H1 (cell line): ENCODE measurements at regions not wholly inside any gene's neighbourhood (a gene's known extent, or its start where the extent isn't known, plus 50 kb on each side); places are given as distances from the start of the nearest gene placed in this dataset.

ENCODE experiments used
- CTCF ChIA-PET: fragments of 300-600 bp; sonication (Branson Sonifier 250); formaldehyde crosslinking; loops from one replicate; lab custom pipeline; 2021; ENCODE audit not compliant: partially characterized antibody; lab: Charles Lee
- POLR2A ChIA-PET: fragments of 300-600 bp; sonication (Branson Sonifier 250); formaldehyde crosslinking; loops from one replicate; lab custom pipeline; 2021; ENCODE audit warnings: inconsistent platforms; ENCODE audit not compliant: partially characterized antibody; lab: Charles Lee
- DNase-seq, 2 experiments: peaks; one replicate each; pipeline versions ENCODE4 v3.0.0 to v3.0.0-alpha.2; 2010 to 2022; ENCODE audit warnings: low spot score in 2 of 2, low read depth in 1 of 2, mixed read lengths in 1 of 2
- FAIRE-seq: peaks from 2 replicates; lab custom pipeline; 2011; peaks lifted over from hg19 to GRCh38; lab: Jason Lieb, UNC
- H2AFZ ChIP-seq: 2 replicates; pipeline ENCODE4 v1.8.1; 2012; ENCODE audit warnings: low read length, inconsistent platforms
- H2AK5ac ChIP-seq: 2 replicates; pipeline ENCODE4 v1.6.1; 2013; ENCODE audit warnings: low read depth, low read length
- H2BK120ac ChIP-seq: replicated peaks from 2 replicates; pipeline ENCODE3; 2013; ENCODE audit warnings: low read depth, low read length, inconsistent platforms
- H2BK12ac ChIP-seq: 2 replicates; pipeline ENCODE4 v1.6.1; 2013; ENCODE audit warnings: low read depth, low read length
- H2BK15ac ChIP-seq: 2 replicates; pipeline ENCODE4 v1.6.1; 2013; ENCODE audit warnings: low read length
- H2BK20ac ChIP-seq: 2 replicates; pipeline ENCODE4 v1.6.1; 2013; ENCODE audit warnings: low read length
- H2BK5ac ChIP-seq: 2 replicates; pipeline ENCODE4 v1.6.1; 2013; ENCODE audit warnings: low read depth, low read length
- H3K14ac ChIP-seq: 2 replicates; pipeline ENCODE4 v1.6.1; 2013; ENCODE audit warnings: inconsistent platforms; ENCODE audit not compliant: insufficient read length
- H3K18ac ChIP-seq: 2 replicates; pipeline ENCODE4 v1.6.1; 2013; ENCODE audit warnings: low read length; ENCODE audit errors: extremely low read depth
- H3K23ac ChIP-seq: 2 replicates; pipeline ENCODE4 v1.6.1; 2013; ENCODE audit warnings: inconsistent platforms; ENCODE audit not compliant: insufficient read length
- H3K23me2 ChIP-seq: 2 replicates; pipeline ENCODE4 v1.6.1; 2013; ENCODE audit warnings: low read depth, low read length
- H3K27ac ChIP-seq: 2 replicates; pipeline ENCODE4 v1.6.1; 2011; ENCODE audit warnings: low read depth, low read length, inconsistent platforms
- H3K27me3 ChIP-seq, 4 experiments: replicated peaks in 1 of 4; 1 replicate in 1 of 4; 2 replicates in 3 of 4; pipeline versions ENCODE4 v1.6.1 to v1.8.1; 2011 to 2013; ENCODE audit warnings: low read length in 3 of 4, mild to moderate bottlenecking in 3 of 4, inconsistent platforms in 2 of 4, mixed read lengths in 2 of 4, moderate library complexity in 1 of 4; ENCODE audit not compliant: control insufficient read depth in 3 of 4, insufficient read depth in 3 of 4; ENCODE audit errors: extremely low read depth in 1 of 4
- H3K36me3 ChIP-seq, 4 experiments: 2 replicates each; pipeline versions ENCODE4 v1.6.1 to v1.8.1; 2011 to 2013; ENCODE audit warnings: mild to moderate bottlenecking in 4 of 4, low read length in 3 of 4, moderate library complexity in 2 of 4, control low read depth in 1 of 4, inconsistent platforms in 1 of 4; ENCODE audit not compliant: insufficient read depth in 4 of 4, control insufficient read depth in 2 of 4
- H3K4ac ChIP-seq: replicated peaks from 2 replicates; pipeline ENCODE3; 2013; ENCODE audit warnings: low read length, low read depth, mixed read lengths, inconsistent platforms; ENCODE audit not compliant: insufficient read length
- H3K4me1 ChIP-seq, 4 experiments: replicated peaks in 1 of 4; 1 replicate in 1 of 4; 2 replicates in 3 of 4; pipeline versions ENCODE4 v1.6.1 to v1.8.1; 2011 to 2013; ENCODE audit warnings: low read length in 3 of 4, inconsistent platforms in 2 of 4, mixed read lengths in 1 of 4; ENCODE audit not compliant: insufficient read depth in 4 of 4, control insufficient read depth in 3 of 4
- H3K4me2 ChIP-seq, 2 experiments: 2 replicates each; pipeline versions ENCODE4 v1.6.1 to v1.8.1; 2011 to 2013; ENCODE audit warnings: low read depth in 2 of 2, low read length in 2 of 2, control low read depth in 1 of 2, inconsistent platforms in 1 of 2, mild to moderate bottlenecking in 1 of 2; ENCODE audit not compliant: insufficient read depth in 1 of 2
- H3K4me3 ChIP-seq, 4 experiments: fragments of 200-600, 300-600 bp in 1 of 4; sonication (generic), shearing (Covaris generic), sonication (Bioruptor Twin) in 1 of 4; 2 replicates each; pipeline versions ENCODE4 v1.5.1 to v1.8.1; 2011 to 2016; ENCODE audit warnings: low read length in 4 of 4, low read depth in 3 of 4, control low read depth in 2 of 4, inconsistent platforms in 2 of 4, mild to moderate bottlenecking in 2 of 4, mixed read lengths in 1 of 4, moderate library complexity in 1 of 4; ENCODE audit not compliant: insufficient read depth in 2 of 4; ENCODE audit errors: extremely low read depth in 1 of 4
- H3K56ac ChIP-seq: replicated peaks from 2 replicates; pipeline ENCODE3; 2013; ENCODE audit warnings: low read depth, mild to moderate bottlenecking, mixed read lengths, low read length, inconsistent platforms; ENCODE audit not compliant: insufficient read length
- H3K79me1 ChIP-seq: 2 replicates; pipeline ENCODE4 v1.6.1; 2013; ENCODE audit warnings: low read depth, low read length, control low read depth
- H3K79me2 ChIP-seq, 2 experiments: 2 replicates each; pipeline versions ENCODE4 v1.6.1 to v1.8.1; 2012 to 2013; ENCODE audit warnings: low read length in 2 of 2, mild to moderate bottlenecking in 2 of 2, inconsistent platforms in 1 of 2; ENCODE audit not compliant: insufficient read depth in 2 of 2, control insufficient read depth in 1 of 2
- H3K9ac ChIP-seq, 4 experiments: replicated peaks in 1 of 4; 1 replicate in 1 of 4; 2 replicates in 3 of 4; pipeline versions ENCODE4 v1.6.1 to v1.8.1; 2011 to 2013; ENCODE audit warnings: low read depth in 3 of 4, low read length in 3 of 4, control low read depth in 2 of 4, mild to moderate bottlenecking in 2 of 4, moderate library complexity in 2 of 4, inconsistent platforms in 1 of 4; ENCODE audit errors: extremely low read depth in 1 of 4
- H3K9me3 ChIP-seq, 2 experiments: 2 replicates each; pipeline versions ENCODE4 v1.6.1 to v1.8.1; 2012 to 2013; ENCODE audit warnings: mild to moderate bottlenecking in 2 of 2, moderate library complexity in 2 of 2, control low read depth in 1 of 2, inconsistent platforms in 1 of 2, low read depth in 1 of 2, low read length in 1 of 2, mixed read lengths in 1 of 2; ENCODE audit not compliant: insufficient read depth in 2 of 2
- H4K20me1 ChIP-seq, 2 experiments: replicated peaks in 1 of 2; 2 replicates each; pipeline versions ENCODE3 to v1.8.1; 2011 to 2013; ENCODE audit warnings: inconsistent platforms in 2 of 2, low read length in 2 of 2, mild to moderate bottlenecking in 1 of 2; ENCODE audit not compliant: insufficient read depth in 2 of 2, control insufficient read depth in 1 of 2
- H4K5ac ChIP-seq: 2 replicates; pipeline ENCODE4 v1.6.1; 2013; ENCODE audit warnings: low read length, low read depth, mixed read lengths, inconsistent platforms; ENCODE audit not compliant: insufficient read length
- H4K8ac ChIP-seq: 2 replicates; pipeline ENCODE4 v1.8.0; 2013; ENCODE audit warnings: mild to moderate bottlenecking, moderate library complexity, low read length, inconsistent platforms; ENCODE audit not compliant: insufficient read depth; ENCODE audit errors: extremely low read depth
- H4K91ac ChIP-seq: replicated peaks from 2 replicates; pipeline ENCODE3; 2013; ENCODE audit warnings: low read length, mixed read lengths, inconsistent platforms; ENCODE audit not compliant: insufficient read length
- CBX8 ChIP-seq: fragments of 300-800, 300-1000 bp; sonication (generic); IDR thresholded peaks from 2 replicates; pipeline ENCODE4 v1.7.1; 2016; ENCODE audit warnings: low read depth, low read length, borderline replicate concordance
- CEBPB ChIP-seq: IDR thresholded peaks from 2 replicates; pipeline ENCODE4 v1.6.1; 2012; ENCODE audit warnings: low read depth, low read length
- CREB1 ChIP-seq: IDR thresholded peaks from 2 replicates; pipeline ENCODE4 v1.6.1; 2012; ENCODE audit warnings: inconsistent platforms
- EZH2 ChIP-seq: fragments of 200-600 bp; sonication (generic); IDR thresholded peaks from 2 replicates; pipeline ENCODE4 v1.7.1; 2012; ENCODE audit warnings: low read depth, mild to moderate bottlenecking, moderate library complexity, low read length, inconsistent platforms; ENCODE audit not compliant: severe bottlenecking
- KDM1A ChIP-seq: fragments of 200-600, 300-600 bp; sonication (generic); IDR thresholded peaks from 2 replicates; pipeline ENCODE4 v1.7.1; 2016; ENCODE audit warnings: mild to moderate bottlenecking, low read length, borderline replicate concordance
- POLR2A ChIP-seq, 2 experiments: IDR thresholded peaks; 1 replicate in 1 of 2; 2 replicates in 1 of 2; pipeline ENCODE4 v1.6.1; 2011; ENCODE audit warnings: low read depth in 2 of 2, low read length in 2 of 2, mild to moderate bottlenecking in 2 of 2; ENCODE audit errors: control extremely low read depth in 1 of 2
- RXRA ChIP-seq: IDR thresholded peaks from 2 replicates; pipeline ENCODE4 v1.6.1; 2011; ENCODE audit warnings: low read depth, mild to moderate bottlenecking, low read length, moderate library complexity; ENCODE audit not compliant: insufficient read depth
- SAP30 ChIP-seq: fragments of 300-600 bp; sonication (generic); IDR thresholded peaks from 2 replicates; pipeline ENCODE4 v1.7.1; 2012; ENCODE audit warnings: low read length, moderate library complexity, mild to moderate bottlenecking, inconsistent platforms; ENCODE audit not compliant: insufficient read depth, insufficient replicate concordance
- SIX5 ChIP-seq: IDR thresholded peaks from 2 replicates; pipeline ENCODE4 v1.6.1; 2011; ENCODE audit warnings: mild to moderate bottlenecking, low read depth, low read length
- TAF7 ChIP-seq: optimal IDR thresholded peaks from 2 replicates; pipeline ENCODE3; 2011; ENCODE audit warnings: low read depth, mild to moderate bottlenecking, inconsistent platforms, low read length, moderate library complexity, borderline replicate concordance
- TBP ChIP-seq: IDR thresholded peaks from 2 replicates; pipeline ENCODE4 v1.6.1; 2011; ENCODE audit warnings: low read depth, low read length, improper control_type of control experiment
- ZNF274 ChIP-seq: IDR thresholded peaks from 2 replicates; pipeline ENCODE4 v1.7.0; 2012; ENCODE audit warnings: low read length, borderline replicate concordance; ENCODE audit errors: extremely low read depth
- WGBS, 2 experiments: shearing (Covaris generic) in 1 of 2; methylation state at CpG; one replicate each; pipeline versions ENCODE4 v1.1.6 to v1.1.7; 2013 to 2015; ENCODE audit warnings: low lambda C conversion rate in 2 of 2, mixed read lengths in 2 of 2, inconsistent platforms in 1 of 2, low coverage in 1 of 2, missing lambda C conversion rate in 1 of 2; ENCODE audit not compliant: insufficient replicate concordance in 2 of 2, insufficient coverage in 1 of 2, insufficient read length in 1 of 2; ENCODE audit errors: extremely low coverage in 1 of 2, missing lambda C conversion rate in 1 of 2; 5-methylcytosine and 5-hydroxymethylcytosine counted together

DNA sequence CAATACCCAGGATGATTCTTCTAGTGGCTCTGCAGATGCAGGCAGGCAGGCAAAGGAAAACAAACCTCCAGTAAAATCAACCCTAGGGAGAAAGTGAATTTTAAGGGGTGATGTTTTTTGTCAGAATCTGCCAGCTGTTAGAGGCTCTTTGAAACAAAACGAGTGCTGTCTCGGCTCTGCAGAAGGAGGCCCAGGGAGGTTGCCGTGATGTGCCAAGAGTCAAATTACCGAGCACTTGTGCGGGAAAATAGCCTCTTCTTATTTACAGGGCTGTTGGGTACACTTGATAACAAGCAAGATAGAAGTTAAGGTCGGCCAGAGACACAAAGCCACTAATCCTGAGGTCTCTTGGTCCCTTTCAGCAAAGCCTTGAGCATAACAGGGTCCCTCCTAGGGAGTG lies 68.9 kb upstream of the EEF2KMT start:
- FAIRE-seq (no peak), DNase-seq (no peak)
- Histone ChIP-seq H3K4me2 (no peak overlapping the region), H3K4ac (no peak overlapping the region), H3K23me2 (no peaks in the 10 kb centered on the region; the same call in 1 of the 2 replicates), H4K5ac (no peak overlapping the region), H2BK120ac (no peak overlapping the region), H3K79me2 (no peaks in the 10 kb centered on the region), H4K20me1 (no peaks in the 10 kb centered on the region), H2BK5ac (peak overlapping the region; percentile 19; the same call in 1 of the 2 replicates), H3K23ac (no peak overlapping the region), H3K56ac (no peak overlapping the region), H3K9ac (no peak overlapping the region), H2BK15ac (peak overlapping the region; percentile 51; the same call in 1 of the 2 replicates), H3K4me3 (no peak overlapping the region), H3K14ac (no peak overlapping the region), H2BK12ac (no peak overlapping the region), H2AFZ (no peak overlapping the region), H3K79me1 (no peaks in the 10 kb centered on the region), H3K27me3 (no peaks in the 10 kb centered on the region), H2BK20ac (no peak overlapping the region), H3K4me1 (peaks cover 9 to 12% (median 10%) of the 10 kb centered on the region in 4 experiments; a peak in 6 of 7 replicates), H3K27ac (no peak overlapping the region), H3K18ac (no peak overlapping the region), H3K36me3 (no peaks in the 10 kb centered on the region), H2AK5ac (no peak overlapping the region), H3K9me3 (peaks cover 9% of the 10 kb centered on the region in 2 experiments; a peak in 2 of 4 replicates), H4K91ac (no peak overlapping the region), H4K8ac (no peak overlapping the region)
- TF ChIP-seq SAP30 (no peak), TAF7 (no peak), RXRA (no peak), POLR2A (IDR thresholded peaks at IDR 0.05; ENCODE audit: control extremely low read depth in 1 of 2, low read depth in 2 of 2, low read length in 2 of 2) (no peak), CBX8 (no peak), KDM1A (no peak), ZNF274 (no peak), CEBPB (no peak), TBP (no peak), SIX5 (no peak), EZH2 (no peak), CREB1 (no peak)
- ChIA-PET POLR2A (interaction anchor here (1.5 kb wide), 1 partner anchor 8 kb away, joined by 4 read pairs; no protein-coding TSS in a partner anchor), CTCF (interaction anchor here (1.4 to 2.3 kb wide), 2 partner anchors 13 to 33 kb away, joined by 4 to 6 read pairs; no protein-coding TSS in a partner anchor)
- 71% methylated on average over 6 of the region's 6 CpGs; no CpG with 5 or more reads in 1 of the 2 experiments for WGBS, 2 experiments
